Keratinocyte (primary cell): ENCODE measurements at regions not wholly inside any gene's neighbourhood (a gene's known extent, or its start where the extent isn't known, plus 50 kb on each side); places are given as distances from the start of the nearest gene placed in this dataset.

Experiments used
- DNase-seq: peaks from one replicate; pipeline ENCODE4 v3.0.0-alpha.2; 2011; ENCODE audit warnings: low read depth, missing footprints, low spot score
- FAIRE-seq: peaks from 2 replicates; lab custom pipeline; 2011; peaks lifted over from hg19 to GRCh38; lab: Jason Lieb, UNC
- H2AFZ ChIP-seq: 2 replicates; pipeline ENCODE4 v1.6.0; 2012; ENCODE audit warnings: low read length, control low read depth, inconsistent platforms; ENCODE audit not compliant: control insufficient read depth
- H3K27ac ChIP-seq: 2 replicates; pipeline ENCODE4 v1.5.1; 2011; ENCODE audit warnings: low read length; ENCODE audit not compliant: control insufficient read depth, insufficient read depth
- H3K27me3 ChIP-seq: 3 replicates; pipeline ENCODE4 v1.6.0; 2011; ENCODE audit warnings: low read length; ENCODE audit not compliant: control insufficient read depth, insufficient read depth; ENCODE audit errors: extremely low read depth
- H3K36me3 ChIP-seq, 2 experiments: 2 replicates in 1 of 2; 3 replicates in 1 of 2; pipeline ENCODE4 v1.5.1; 2011; ENCODE audit warnings: low read length in 2 of 2, mild to moderate bottlenecking in 1 of 2; ENCODE audit not compliant: control insufficient read depth in 2 of 2, insufficient read depth in 2 of 2; ENCODE audit errors: extremely low read depth in 1 of 2
- H3K4me1 ChIP-seq: 3 replicates; pipeline ENCODE4 v1.5.1; 2011; ENCODE audit warnings: low read length; ENCODE audit not compliant: control insufficient read depth, insufficient read depth; ENCODE audit errors: extremely low read depth
- H3K4me2 ChIP-seq: 3 replicates; pipeline ENCODE4 v1.6.0; 2011; ENCODE audit warnings: low read depth, low read length; ENCODE audit not compliant: control insufficient read depth, insufficient read depth; ENCODE audit errors: extremely low read depth
- H3K4me3 ChIP-seq, 3 experiments: fragments of 200-600 bp in 1 of 3; sonication (generic) in 1 of 3; 2 replicates in 2 of 3; 3 replicates in 1 of 3; pipeline ENCODE4 v1.5.1; 2011 to 2016; ENCODE audit warnings: low read length in 3 of 3, mild to moderate bottlenecking in 3 of 3, control low read depth in 2 of 3, inconsistent platforms in 1 of 3, low read depth in 1 of 3, mixed read lengths in 1 of 3, mixed run types in 1 of 3, moderate library complexity in 1 of 3; ENCODE audit not compliant: control insufficient read depth in 2 of 3, insufficient read depth in 2 of 3; ENCODE audit errors: extremely low read depth in 1 of 3
- H3K79me2 ChIP-seq: 2 replicates; pipeline ENCODE4 v1.6.0; 2012; ENCODE audit warnings: low read length; ENCODE audit not compliant: control insufficient read depth, insufficient read depth
- H3K9ac ChIP-seq: 3 replicates; pipeline ENCODE4 v1.6.0; 2011; ENCODE audit warnings: low read length; ENCODE audit not compliant: control insufficient read depth, insufficient read depth; ENCODE audit errors: extremely low read depth
- H3K9me1 ChIP-seq: 3 replicates; pipeline ENCODE4 v1.6.0; 2011; ENCODE audit warnings: low read length; ENCODE audit not compliant: control insufficient read depth, insufficient read depth; ENCODE audit errors: extremely low read depth
- H3K9me3 ChIP-seq: 2 replicates; pipeline ENCODE4 v1.5.1; 2012; ENCODE audit warnings: low read depth, low read length; ENCODE audit not compliant: control insufficient read depth
- H4K20me1 ChIP-seq: 3 replicates; pipeline ENCODE4 v1.6.0; 2011; ENCODE audit warnings: low read length; ENCODE audit not compliant: control insufficient read depth, insufficient read depth; ENCODE audit errors: extremely low read depth
- CTCF ChIP-seq, 3 experiments: IDR thresholded peaks in 1 of 3; conservative IDR thresholded peaks in 1 of 3; optimal IDR thresholded peaks in 1 of 3; 2 replicates in 2 of 3; 3 replicates in 1 of 3; pipeline versions ENCODE3 to v1.5.1; 2011; ENCODE audit warnings: low read length in 3 of 3, mild to moderate bottlenecking in 3 of 3, moderate library complexity in 2 of 3, control low read depth in 1 of 3, inconsistent platforms in 1 of 3; ENCODE audit not compliant: insufficient read depth in 2 of 3; ENCODE audit errors: extremely low read depth in 1 of 3
- EZH2 ChIP-seq: IDR thresholded peaks from one replicate; pipeline ENCODE4 v1.6.1; 2012; ENCODE audit warnings: inconsistent platforms, mild to moderate bottlenecking, low read length, moderate library complexity
- dilution Hi-C: fragments of 300-500 bp; cut with MboI; formaldehyde crosslinking; loops from one replicate; pipeline ENCODE4 v1.7.0; 2020; ENCODE audit warnings: low sequenced_read_pairs; ENCODE audit not compliant: extremely low pct_ligation_motif_present

DNA sequence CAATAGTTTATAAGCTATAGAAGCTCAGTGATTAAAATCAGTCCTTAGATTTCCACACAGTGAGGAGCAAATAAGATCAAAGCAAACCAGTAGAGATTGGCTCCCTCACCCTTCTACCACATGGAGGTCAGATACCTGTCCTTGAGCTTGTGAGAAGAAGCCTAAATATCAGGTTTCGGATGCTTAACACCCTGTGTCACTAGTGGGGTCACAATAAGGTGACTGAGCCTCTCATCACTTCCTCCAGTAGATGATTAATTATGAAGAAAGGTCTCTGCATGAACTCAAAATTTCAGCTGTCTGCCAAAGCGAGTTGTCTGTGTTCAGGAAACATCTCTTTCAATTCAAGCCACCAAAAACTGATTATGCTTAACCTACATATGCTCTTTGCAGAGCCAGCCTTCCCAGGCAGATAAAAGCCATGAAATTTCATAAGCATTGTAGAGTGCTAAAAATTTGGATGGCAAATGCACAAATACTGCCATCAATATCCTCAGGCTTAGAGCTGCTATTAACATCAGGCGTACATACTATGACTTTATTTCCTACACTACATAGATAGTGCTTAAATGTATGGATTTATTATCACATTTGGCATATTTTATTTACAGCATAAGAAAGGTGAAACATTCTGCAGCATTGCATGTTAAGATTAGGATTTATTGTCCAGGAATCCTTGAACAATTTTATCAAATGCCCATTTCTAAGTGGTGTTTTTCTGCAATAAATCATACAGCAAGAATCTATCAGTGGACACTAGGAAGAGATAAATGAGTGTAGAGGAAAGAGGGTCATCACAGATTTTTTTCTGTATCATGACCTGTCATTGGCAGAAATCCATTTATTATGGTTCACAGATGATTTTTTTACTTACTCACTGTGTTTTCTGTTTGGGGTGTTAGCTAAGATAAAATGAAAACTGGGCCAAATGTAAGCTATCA lies 285.1 kb upstream of the SP8 start:
- dilution Hi-C loops, result no loop called here
- Histone ChIP-seq H3K9me1 (no peaks in the 10 kb centered on the region), H2AFZ (no peak overlapping the region), H4K20me1 (no peaks in the 10 kb centered on the region), H3K36me3 (no peaks in the 10 kb centered on the region), H3K79me2 (no peaks in the 10 kb centered on the region), H3K4me1 (peaks cover 10% of the 10 kb centered on the region), H3K9me3 (no peaks in the 10 kb centered on the region), H3K4me2 (no peak overlapping the region), H3K27me3 (no peaks in the 10 kb centered on the region), H3K4me3 (no peak overlapping the region), H3K27ac (no peak overlapping the region), H3K9ac (no peak overlapping the region)
- DNase-seq (no peak), FAIRE-seq (peak; percentile 17)
- TF ChIP-seq EZH2 (no peak), CTCF (optimal IDR thresholded peaks at IDR 0.05 in 1 of 3, IDR thresholded peaks at IDR 0.05 in 1 of 3, conservative IDR thresholded peaks at IDR 0.05 in 1 of 3; ENCODE audit: extremely low read depth in 1 of 3, insufficient read depth in 2 of 3, low read length in 3 of 3) (no peak)

- no peak for TF ChIP-seq EZH2
Measured at GRCh38 chr7:21076054-21076453, 289.4 kb upstream of the SP8 start.

More at GRCh38 chr7:21076054-21076453, 289.4 kb upstream of the SP8 start:
- Histone ChIP-seq H3K4me3 (no peak overlapping the region), H3K27me3 (no peaks in the 10 kb centered on the region), H3K9me1 (no peaks in the 10 kb centered on the region), H4K20me1 (no peaks in the 10 kb centered on the region), H3K4me2 (no peak overlapping the region), H2AFZ (no peak overlapping the region), H3K9ac (no peak overlapping the region), H3K4me1 (peaks cover 5% of the 10 kb centered on the region), H3K9me3 (no peaks in the 10 kb centered on the region), H3K27ac (no peak overlapping the region), H3K36me3 (no peaks in the 10 kb centered on the region), H3K79me2 (no peaks in the 10 kb centered on the region)
- DNase-seq (no peak), FAIRE-seq (peak; percentile 20)
- dilution Hi-C loops, result no loop called here
